ENCODE measurements at regions not wholly inside any gene's neighbourhood (a gene's known extent, or its start where the extent isn't known, plus 50 kb on each side); places are given as distances from the start of the nearest gene placed in this dataset.

DNA sequence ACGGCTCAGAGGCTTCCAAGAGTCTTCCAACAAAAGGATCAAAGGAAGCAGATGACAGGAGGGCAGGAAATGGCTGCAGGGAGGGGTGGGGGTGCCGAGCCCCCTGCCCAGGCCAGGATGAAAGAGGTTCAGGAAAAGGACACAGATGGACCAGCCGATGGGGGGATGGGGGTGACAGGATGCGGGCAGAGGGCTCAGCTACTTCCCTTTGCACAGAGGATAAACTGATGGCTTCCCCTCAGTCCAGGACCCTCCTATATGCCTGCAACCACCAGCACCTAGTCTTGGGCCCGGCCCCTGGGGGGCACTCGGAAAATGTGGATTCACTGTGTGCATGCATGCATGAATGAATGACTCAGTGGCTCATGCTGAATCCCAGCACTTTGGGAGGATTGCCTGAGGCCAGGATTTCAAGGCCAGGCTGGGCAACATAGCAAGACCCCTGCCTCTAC, 148.2 kb downstream of the C9orf50 start:
- no peak for DNase-seq (ENCODE audit: low spot score)
- WGBS = 78% methylated on average over 6 of the region's 6 CpGs
- no peak overlapping the region for H3K4me3 ChIP-seq (ENCODE audit: low read depth in 1 of 3, low read length in 3 of 3)
- no peaks in the 10 kb centered on the region for H3K36me3 ChIP-seq (ENCODE audit: control insufficient read depth in 4 of 4, insufficient read depth in 3 of 4, low read depth in 1 of 4, low read length in 3 of 4)
- TF ChIP-seq ATF3 (IDR thresholded peaks at IDR 0.05) (no peak), YY1 (IDR thresholded peaks at IDR 0.05) (no peak), TAF1 (conservative IDR thresholded peaks at IDR 0.05) (no peak), NR2F2 (IDR thresholded peaks at IDR 0.05) (no peak), SP1 (IDR thresholded peaks at IDR 0.05) (no peak), JUND (IDR thresholded peaks at IDR 0.05) (no peak), HNF4A (conservative IDR thresholded peaks at IDR 0.05) (no peak), FOXA2 (IDR thresholded peaks at IDR 0.05) (no peak), RXRA (IDR thresholded peaks at IDR 0.05) (no peak), FOXA1 (IDR thresholded peaks at IDR 0.05) (no peak), GABPA (IDR thresholded peaks at IDR 0.05 in 1 of 2, conservative IDR thresholded peaks at IDR 0.05 in 1 of 2) (no peak)
- TF ChIP-seq, protein P1, sequence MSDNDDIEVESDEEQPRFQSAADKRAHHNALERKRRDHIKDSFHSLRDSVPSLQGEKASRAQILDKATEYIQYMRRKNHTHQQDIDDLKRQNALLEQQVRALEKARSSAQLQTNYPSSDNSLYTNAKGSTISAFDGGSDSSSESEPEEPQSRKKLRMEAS (IDR thresholded peaks at IDR 0.05) = no peak
- TF ChIP-seq, protein P2, sequence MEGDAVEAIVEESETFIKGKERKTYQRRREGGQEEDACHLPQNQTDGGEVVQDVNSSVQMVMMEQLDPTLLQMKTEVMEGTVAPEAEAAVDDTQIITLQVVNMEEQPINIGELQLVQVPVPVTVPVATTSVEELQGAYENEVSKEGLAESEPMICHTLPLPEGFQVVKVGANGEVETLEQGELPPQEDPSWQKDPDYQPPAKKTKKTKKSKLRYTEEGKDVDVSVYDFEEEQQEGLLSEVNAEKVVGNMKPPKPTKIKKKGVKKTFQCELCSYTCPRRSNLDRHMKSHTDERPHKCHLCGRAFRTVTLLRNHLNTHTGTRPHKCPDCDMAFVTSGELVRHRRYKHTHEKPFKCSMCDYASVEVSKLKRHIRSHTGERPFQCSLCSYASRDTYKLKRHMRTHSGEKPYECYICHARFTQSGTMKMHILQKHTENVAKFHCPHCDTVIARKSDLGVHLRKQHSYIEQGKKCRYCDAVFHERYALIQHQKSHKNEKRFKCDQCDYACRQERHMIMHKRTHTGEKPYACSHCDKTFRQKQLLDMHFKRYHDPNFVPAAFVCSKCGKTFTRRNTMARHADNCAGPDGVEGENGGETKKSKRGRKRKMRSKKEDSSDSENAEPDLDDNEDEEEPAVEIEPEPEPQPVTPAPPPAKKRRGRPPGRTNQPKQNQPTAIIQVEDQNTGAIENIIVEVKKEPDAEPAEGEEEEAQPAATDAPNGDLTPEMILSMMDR (IDR thresholded peaks at IDR 0.05; ENCODE audit: low read depth, low read length, missing input control) = no peak
- TF ChIP-seq, protein P3, sequence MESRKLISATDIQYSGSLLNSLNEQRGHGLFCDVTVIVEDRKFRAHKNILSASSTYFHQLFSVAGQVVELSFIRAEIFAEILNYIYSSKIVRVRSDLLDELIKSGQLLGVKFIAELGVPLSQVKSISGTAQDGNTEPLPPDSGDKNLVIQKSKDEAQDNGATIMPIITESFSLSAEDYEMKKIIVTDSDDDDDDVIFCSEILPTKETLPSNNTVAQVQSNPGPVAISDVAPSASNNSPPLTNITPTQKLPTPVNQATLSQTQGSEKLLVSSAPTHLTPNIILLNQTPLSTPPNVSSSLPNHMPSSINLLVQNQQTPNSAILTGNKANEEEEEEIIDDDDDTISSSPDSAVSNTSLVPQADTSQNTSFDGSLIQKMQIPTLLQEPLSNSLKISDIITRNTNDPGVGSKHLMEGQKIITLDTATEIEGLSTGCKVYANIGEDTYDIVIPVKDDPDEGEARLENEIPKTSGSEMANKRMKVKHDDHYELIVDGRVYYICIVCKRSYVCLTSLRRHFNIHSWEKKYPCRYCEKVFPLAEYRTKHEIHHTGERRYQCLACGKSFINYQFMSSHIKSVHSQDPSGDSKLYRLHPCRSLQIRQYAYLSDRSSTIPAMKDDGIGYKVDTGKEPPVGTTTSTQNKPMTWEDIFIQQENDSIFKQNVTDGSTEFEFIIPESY (IDR thresholded peaks at IDR 0.05) = no peak
- H3K9me3 ChIP-seq (ENCODE audit: control insufficient read depth in 4 of 4, low read length in 3 of 4) = peaks cover 0 to 4% (median 0%) of the 10 kb centered on the region in 4 donors
- H3K4me1 ChIP-seq (ENCODE audit: control insufficient read depth in 4 of 4, insufficient read depth in 4 of 4, low read length in 3 of 4) = no peaks in the 10 kb centered on the region
- H3K9ac ChIP-seq (ENCODE audit: low read depth in 1 of 2, low read length in 2 of 2) = no peak overlapping the region
- H3K27ac ChIP-seq (ENCODE audit: low read depth in 1 of 2, low read length in 2 of 2) = no peak overlapping the region
- no peaks in the 10 kb centered on the region for H3K27me3 ChIP-seq (ENCODE audit: control insufficient read depth in 4 of 4, insufficient read depth in 4 of 4, low read length in 3 of 4)

DNA sequence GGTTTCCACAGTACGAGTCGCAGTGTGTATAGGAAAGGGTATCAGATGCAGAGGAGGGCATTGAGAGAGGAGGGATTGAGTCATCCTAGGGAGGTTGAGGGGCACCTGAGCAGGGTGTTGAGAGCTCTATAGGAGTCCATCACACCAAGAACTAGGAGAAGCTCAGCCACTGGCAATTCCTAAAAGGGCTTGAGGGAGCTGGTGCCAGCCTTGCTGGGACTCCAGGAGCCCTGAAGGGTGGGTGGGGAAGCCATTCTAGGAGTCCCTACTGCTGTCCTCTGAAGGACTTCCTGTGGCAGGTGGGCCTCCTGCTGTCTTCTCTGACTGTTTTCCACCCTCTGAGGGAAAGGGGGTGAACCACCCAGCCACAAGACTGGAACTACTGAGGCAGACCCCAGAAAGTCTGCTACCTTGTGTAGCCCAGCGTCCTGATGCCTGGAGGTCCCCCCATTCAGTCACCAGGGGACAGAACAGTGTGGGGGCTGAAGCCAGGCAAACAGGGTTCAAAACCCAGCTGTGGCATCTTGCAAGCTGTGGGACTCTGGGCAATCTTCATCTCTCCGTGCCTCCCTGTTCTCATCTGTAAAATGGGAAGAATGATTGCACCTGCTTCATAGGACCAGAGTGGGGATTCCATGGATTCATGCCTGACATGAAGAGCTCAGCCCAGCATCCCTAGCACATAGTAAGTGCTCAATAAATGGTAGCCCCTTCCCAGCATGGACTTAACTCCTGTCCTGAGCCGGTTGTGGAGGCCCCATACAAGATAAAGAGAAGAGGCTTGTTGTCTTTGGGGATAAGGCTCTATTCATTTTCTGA, 149.5 kb downstream of the C9orf50 start:
- no peak overlapping the region for H3K27ac ChIP-seq (ENCODE audit: low read depth in 1 of 2, low read length in 2 of 2)
- H3K9me3 ChIP-seq (ENCODE audit: control insufficient read depth in 4 of 4, low read length in 3 of 4) = peaks cover 0 to 4% (median 0%) of the 10 kb centered on the region in 4 donors
- 93% methylated on average over 5 of the region's 5 CpGs for WGBS
- H3K4me3 ChIP-seq (ENCODE audit: low read depth in 1 of 3, low read length in 3 of 3) = no peak overlapping the region
- no peaks in the 10 kb centered on the region for H3K4me1 ChIP-seq (ENCODE audit: control insufficient read depth in 4 of 4, insufficient read depth in 4 of 4, low read length in 3 of 4)
- H3K36me3 ChIP-seq (ENCODE audit: control insufficient read depth in 4 of 4, insufficient read depth in 3 of 4, low read depth in 1 of 4, low read length in 3 of 4) = no peaks in the 10 kb centered on the region
- no peaks in the 10 kb centered on the region for H3K27me3 ChIP-seq (ENCODE audit: control insufficient read depth in 4 of 4, insufficient read depth in 4 of 4, low read length in 3 of 4)
- DNase-seq (ENCODE audit: low spot score) = no peak
- no peak overlapping the region for H3K9ac ChIP-seq (ENCODE audit: low read depth in 1 of 2, low read length in 2 of 2)
- TF ChIP-seq REST (IDR thresholded peaks at IDR 0.05) (no peak), RXRA (IDR thresholded peaks at IDR 0.05) (no peak), HNF4G (IDR thresholded peaks at IDR 0.05) (no peak), RAD21 (IDR thresholded peaks at IDR 0.05) (no peak), YY1 (IDR thresholded peaks at IDR 0.05) (no peak), GABPA (IDR thresholded peaks at IDR 0.05 in 1 of 2, conservative IDR thresholded peaks at IDR 0.05 in 1 of 2) (no peak), FOXA1 (IDR thresholded peaks at IDR 0.05) (no peak), JUND (IDR thresholded peaks at IDR 0.05) (no peak), SP1 (IDR thresholded peaks at IDR 0.05) (no peak), FOXA2 (IDR thresholded peaks at IDR 0.05) (no peak), NR2F2 (IDR thresholded peaks at IDR 0.05) (no peak), EGR1 (IDR thresholded peaks at IDR 0.05; ENCODE audit: low read depth in 2 of 2) (no peak)
- TF ChIP-seq, protein P3 (IDR thresholded peaks at IDR 0.05) = no peak
- TF ChIP-seq, protein P2 (IDR thresholded peaks at IDR 0.05; ENCODE audit: low read depth, low read length, missing input control) = no peak
